Right lobe of liver (tissue), 6 donors: ENCODE measurements at regions not wholly inside any gene's neighbourhood (a gene's known extent, or its start where the extent isn't known, plus 50 kb on each side); places are given as distances from the start of the nearest gene placed in this dataset.

Experiments used
- ATAC-seq, 4 donors: fragments of 200-7000 bp; cut with Tn5 transposase; one replicate each; pipeline ENCODE4 v1.9.1; 2020; ENCODE audit warnings: mild to moderate bottlenecking in 4 of 4, moderate library complexity in 4 of 4
- DNase-seq, 3 donors: peaks; one replicate each; pipeline ENCODE4 v3.0.0-alpha.2; 2020
- H3K27ac ChIP-seq, 3 donors: fragments of 200-600 bp; one replicate each; pipeline ENCODE4 v1.8.0; 2022
- H3K27me3 ChIP-seq, 2 donors: fragments of 200-600 bp; one replicate each; pipeline ENCODE4 v1.8.0; 2022
- H3K36me3 ChIP-seq, 4 donors: fragments of 200-600 bp; sonication (generic) in 1 of 4; one replicate each; pipeline versions ENCODE4 v1.5.1 to v1.8.0; 2017 to 2022; ENCODE audit warnings: control low read depth in 1 of 4
- H3K4me1 ChIP-seq, 4 donors: fragments of 200-600 bp; sonication (generic) in 1 of 4; one replicate each; pipeline versions ENCODE4 v1.5.1 to v1.8.0; 2017 to 2022; ENCODE audit warnings: control low read depth in 1 of 4
- H3K4me3 ChIP-seq, 3 donors: fragments of 200-600 bp; one replicate each; pipeline ENCODE4 v1.8.0; 2022
- H3K9me3 ChIP-seq, 4 donors: fragments of 200-600 bp; sonication (generic) in 1 of 4; one replicate each; pipeline versions ENCODE4 v1.5.1 to v1.8.0; 2017 to 2022; ENCODE audit warnings: control low read depth in 1 of 4
- CTCF ChIP-seq, 4 donors: fragments of 200-600 bp in 3 of 4; fragments of 450-650 bp in 1 of 4; IDR thresholded peaks; one replicate each; pipeline versions ENCODE4 v1.5.1 to v1.8.0; 2016 to 2022; ENCODE audit warnings: antibody characterized with exemption in 4 of 4, mild to moderate bottlenecking in 2 of 4
- POLR2A ChIP-seq: fragments of 450-650 bp; IDR thresholded peaks from one replicate; pipeline ENCODE4 v1.6.1; 2017; ENCODE audit warnings: antibody characterized with exemption, mild to moderate bottlenecking
- WGBS: methylation state at CpG from one replicate; pipeline ENCODE4 v1.1.6; 2018; ENCODE audit warnings: low coverage, low lambda C conversion rate; ENCODE audit not compliant: insufficient coverage; ENCODE audit errors: missing lambda C conversion rate; 5-methylcytosine and 5-hydroxymethylcytosine counted together
- intact Hi-C, 2 donors: fragments of 100-400 bp; cut with DNase I; formaldehyde crosslinking; loops; one replicate each; pipeline versions ENCODE4 v1.11.2 to v1.14.1; 2022
- donor health status: DM: no; HTN: yes; CAD: no.
- donor health status: DM: no; HTN: no; CAD: no.
- donor health status: DM: no; HTN: no; CAD: no.
- donor health status: DM: no; HTN: yes; CAD: no.
- donor health status: DM: no; HTN: yes; CAD: no.

GRCh38 chr12:105831372-105831771 is 307.4 kb downstream of the NUAK1 start:
- no peaks in the 10 kb centered on the region for H3K27me3 ChIP-seq
- no peaks in the 10 kb centered on the region for H3K36me3 ChIP-seq
- TF ChIP-seq POLR2A = no peak
- TF ChIP-seq CTCF (IDR thresholded peaks at IDR 0.05) = no peak
- no peak overlapping the region for H3K27ac ChIP-seq
- H3K9me3 ChIP-seq = no peaks in the 10 kb centered on the region
- no peak overlapping the region for H3K4me3 ChIP-seq
- DNase-seq (no peak), ATAC-seq (no peak)
- H3K4me1 ChIP-seq = no peaks in the 10 kb centered on the region
- 69% methylated on average over 3 of the region's 3 CpGs for WGBS
- intact Hi-C loops = no loop called here

- no peak overlapping the region for H3K27ac ChIP-seq
- intact Hi-C loops = no loop called here
- WGBS = 87% methylated on average over 6 of the region's 6 CpGs
- TF ChIP-seq POLR2A = no peak
- TF ChIP-seq CTCF (IDR thresholded peaks at IDR 0.05) = no peak
- no peak overlapping the region for H3K4me3 ChIP-seq
- no peaks in the 10 kb centered on the region for H3K4me1 ChIP-seq
- H3K27me3 ChIP-seq = no peaks in the 10 kb centered on the region
- H3K9me3 ChIP-seq = no peaks in the 10 kb centered on the region
- ATAC-seq (no peak), DNase-seq (no peak)
- H3K36me3 ChIP-seq = no peaks in the 10 kb centered on the region
Observed at GRCh38 chr12:105832021-105832420, 306.7 kb downstream of the NUAK1 start.

- Histone ChIP-seq H3K27ac (no peak overlapping the region), H3K27me3 (no peaks in the 10 kb centered on the region), H3K9me3 (no peaks in the 10 kb centered on the region), H3K4me1 (no peaks in the 10 kb centered on the region), H3K4me3 (no peak overlapping the region), H3K36me3 (no peaks in the 10 kb centered on the region)
- WGBS = 44% methylated on average over 4 of the region's 4 CpGs
- DNase-seq (no peak), ATAC-seq (no peak)
- TF ChIP-seq CTCF (IDR thresholded peaks at IDR 0.05) = no peak
- no peak for TF ChIP-seq POLR2A
- intact Hi-C loops = no loop called here
Observed at GRCh38 chr12:105832806-105833205, 305.9 kb downstream of the NUAK1 start.

GRCh38 chr12:105834496-105834895 is 304.3 kb downstream of the NUAK1 start:
- WGBS = 73% methylated on average over 2 of the region's 2 CpGs
- no peaks in the 10 kb centered on the region for H3K36me3 ChIP-seq
- no peaks in the 10 kb centered on the region for H3K27me3 ChIP-seq
- DNase-seq (no peak), ATAC-seq (no peak)
- TF ChIP-seq POLR2A (no peak), CTCF (IDR thresholded peaks at IDR 0.05) (no peak)
- no peaks in the 10 kb centered on the region for H3K4me1 ChIP-seq
- H3K27ac ChIP-seq = no peak overlapping the region
- intact Hi-C loops = no loop called here
- H3K9me3 ChIP-seq = no peaks in the 10 kb centered on the region
- no peak overlapping the region for H3K4me3 ChIP-seq

- Histone ChIP-seq H3K4me1 (no peaks in the 10 kb centered on the region), H3K9me3 (no peaks in the 10 kb centered on the region), H3K4me3 (no peak overlapping the region), H3K36me3 (no peaks in the 10 kb centered on the region), H3K27me3 (no peaks in the 10 kb centered on the region), H3K27ac (no peak overlapping the region)
- WGBS = 81% methylated on average over 4 of the region's 4 CpGs
- intact Hi-C loops = no loop called here
- DNase-seq (no peak), ATAC-seq (no peak)
- no peak for TF ChIP-seq POLR2A
- no peak for TF ChIP-seq CTCF (IDR thresholded peaks at IDR 0.05)
Observed at GRCh38 chr12:105835580-105836241, 303.0 kb downstream of the NUAK1 start.
